ENCODE measurements at regions not wholly inside any gene's neighbourhood (a gene's known extent, or its start where the extent isn't known, plus 50 kb on each side); places are given as distances from the start of the nearest gene placed in this dataset.
"Not testable (repeated sequence)": the region's sequence is repeated elsewhere in the genome, so short reads cannot be mapped to it uniquely, and the experiment has no call there.

GRCh38 chr19:30112171-30112570, 170.1 kb downstream of the URI1 start:
- no TSS peak for BruUV-seq (replicated peaks)
- Histone ChIP-seq H3K4me1 (replicated peaks; ENCODE audit: insufficient read depth) (no peaks in the 10 kb centered on the region), H3K27ac (no peak overlapping the region), H3K9me3 (ENCODE audit: insufficient read depth, low read depth) (no peaks in the 10 kb centered on the region), H3K9me2 (ENCODE audit: insufficient read depth) (no peaks in the 10 kb centered on the region), H2AFZ (no peak overlapping the region), H3K4me3 (no peak overlapping the region), H4K20me1 (ENCODE audit: insufficient read depth) (no peaks in the 10 kb centered on the region), H3K27me3 (ENCODE audit: insufficient read depth, low read depth) (peaks cover 92% of the 10 kb centered on the region), H3K4me2 (no peak overlapping the region), H3K36me3 (ENCODE audit: low read depth) (no peaks in the 10 kb centered on the region), H3F3A (ENCODE audit: insufficient read depth, low read depth) (no peaks in the 10 kb centered on the region), H3K79me2 (ENCODE audit: low read depth) (no peaks in the 10 kb centered on the region)
- intact Hi-C loops (cut with micrococcal nuclease; ENCODE audit: unreplicated experiment), result no loop called here
- no peak for DNase-seq
- ChIA-PET POLR2A (ENCODE audit: unreplicated experiment) (no interaction called here), CTCF (no interaction called here)
- TF ChIP-seq EZH2 (IDR thresholded peaks at IDR 0.05; ENCODE audit: low read depth) (no peak), CTCF (conservative IDR thresholded peaks at IDR 0.05) (no peak)

GRCh38 chr19:30112666-30113065, 170.6 kb downstream of the URI1 start:
- Histone ChIP-seq H2AFZ (no peak overlapping the region), H3K4me3 (no peak overlapping the region), H3K4me1 (replicated peaks; ENCODE audit: insufficient read depth) (no peaks in the 10 kb centered on the region), H3K79me2 (ENCODE audit: low read depth) (no peaks in the 10 kb centered on the region), H4K20me1 (ENCODE audit: insufficient read depth) (no peaks in the 10 kb centered on the region), H3K36me3 (ENCODE audit: low read depth) (no peaks in the 10 kb centered on the region), H3K27ac (no peak overlapping the region), H3K27me3 (ENCODE audit: insufficient read depth, low read depth) (peaks cover 92% of the 10 kb centered on the region), H3K9me3 (ENCODE audit: insufficient read depth, low read depth) (no peaks in the 10 kb centered on the region), H3F3A (ENCODE audit: insufficient read depth, low read depth) (no peaks in the 10 kb centered on the region), H3K9me2 (ENCODE audit: insufficient read depth) (no peaks in the 10 kb centered on the region), H3K4me2 (no peak overlapping the region)
- CTCF ChIA-PET, result no interaction called here
- POLR2A ChIA-PET (ENCODE audit: unreplicated experiment), result no interaction called here
- BruUV-seq (replicated peaks), result no TSS peak
- no peak for DNase-seq
- intact Hi-C loops (cut with micrococcal nuclease; ENCODE audit: unreplicated experiment), result no loop called here
- TF ChIP-seq CTCF (conservative IDR thresholded peaks at IDR 0.05) (no peak), EZH2 (IDR thresholded peaks at IDR 0.05; ENCODE audit: low read depth) (no peak)

GRCh38 chr19:30113186-30113585, 171.1 kb downstream of the URI1 start:
- no peaks in the 10 kb centered on the region for H4K20me1 ChIP-seq (ENCODE audit: insufficient read depth)
- no peak for DNase-seq
- no TSS peak for BruUV-seq (replicated peaks)

GRCh38 chr19:30114095-30114494, 172.1 kb downstream of the URI1 start:
- H3K4me3 ChIP-seq; CTCF ChIA-PET; H3K9me2 ChIP-seq (ENCODE audit: insufficient read depth); H3K36me3 ChIP-seq (ENCODE audit: low read depth); H3K9me3 ChIP-seq (ENCODE audit: insufficient read depth, low read depth); H3K79me2 ChIP-seq (ENCODE audit: low read depth); DNase-seq; H3K4me2 ChIP-seq; H3F3A ChIP-seq (ENCODE audit: insufficient read depth, low read depth); intact Hi-C loops (cut with micrococcal nuclease; ENCODE audit: unreplicated experiment); H2AFZ ChIP-seq; BruUV-seq (replicated peaks); POLR2A ChIA-PET (ENCODE audit: unreplicated experiment); H3K4me1 ChIP-seq (replicated peaks; ENCODE audit: insufficient read depth); H3K27ac ChIP-seq; H4K20me1 ChIP-seq (ENCODE audit: insufficient read depth): not testable (repeated sequence)
- peaks cover 94% of the 10 kb centered on the region for H3K27me3 ChIP-seq (ENCODE audit: insufficient read depth, low read depth)

More at GRCh38 chr19:30113186-30113585, 171.1 kb downstream of the URI1 start:
- TF ChIP-seq EZH2 (IDR thresholded peaks at IDR 0.05; ENCODE audit: low read depth), result no peak
- TF ChIP-seq CTCF (conservative IDR thresholded peaks at IDR 0.05), result no peak
- no peaks in the 10 kb centered on the region for H3K79me2 ChIP-seq (ENCODE audit: low read depth)
- H3K9me3 ChIP-seq (ENCODE audit: insufficient read depth, low read depth), result no peaks in the 10 kb centered on the region
- ChIA-PET POLR2A (ENCODE audit: unreplicated experiment) (no interaction called here), CTCF (no interaction called here)
- no peaks in the 10 kb centered on the region for H3K9me2 ChIP-seq (ENCODE audit: insufficient read depth)
- peaks cover 94% of the 10 kb centered on the region for H3K27me3 ChIP-seq (ENCODE audit: insufficient read depth, low read depth)
- no peaks in the 10 kb centered on the region for H3F3A ChIP-seq (ENCODE audit: insufficient read depth, low read depth)
- intact Hi-C loops (cut with micrococcal nuclease; ENCODE audit: unreplicated experiment), result no loop called here
- H3K4me2 ChIP-seq, result no peak overlapping the region
- no peak overlapping the region for H2AFZ ChIP-seq
- no peak overlapping the region for H3K4me3 ChIP-seq
- H3K4me1 ChIP-seq (replicated peaks; ENCODE audit: insufficient read depth), result no peaks in the 10 kb centered on the region
- no peak overlapping the region for H3K27ac ChIP-seq
- H3K36me3 ChIP-seq (ENCODE audit: low read depth), result no peaks in the 10 kb centered on the region
